ENCODE measurements at regions not wholly inside any gene's neighbourhood (a gene's known extent, or its start where the extent isn't known, plus 50 kb on each side); places are given as distances from the start of the nearest gene placed in this dataset.
"Not testable (repeated sequence)": the region's sequence is repeated elsewhere in the genome, so short reads cannot be mapped to it uniquely, and the experiment has no call there.

- in situ Hi-C loops (cut with HindIII; ENCODE audit: low sequenced_read_pairs), result no loop called here
- no peak for TF ChIP-seq CTCF (IDR thresholded peaks at IDR 0.05; ENCODE audit: low read depth, low read length)
- H3K4me3 ChIP-seq (ENCODE audit: low read depth, low read length), result no peak overlapping the region
- no peak for DNase-seq (ENCODE audit: low read depth, low spot score)
Measured at GRCh38 chr5:120942596-120943350, 478.7 kb downstream of the PRR16 start.

DNA sequence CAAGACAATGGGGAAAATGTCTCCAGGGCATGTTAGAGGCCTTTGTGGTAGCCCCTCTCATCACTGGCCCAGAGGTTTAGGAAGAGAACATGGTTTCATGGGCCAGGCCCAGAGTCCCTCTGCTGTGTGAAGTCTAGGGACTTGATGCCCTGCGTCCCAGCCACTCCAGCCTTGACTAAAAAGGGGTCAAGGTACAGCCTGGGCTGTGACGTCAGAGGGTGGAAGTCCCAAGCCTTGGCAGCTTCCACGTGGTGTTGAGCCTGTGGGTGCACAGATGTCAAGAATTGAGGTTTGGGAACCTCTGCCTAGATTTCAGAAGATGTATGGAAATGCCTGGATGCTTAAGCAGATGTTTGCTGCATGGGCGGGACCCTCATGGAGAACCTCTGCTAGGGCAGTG, 485.5 kb downstream of the PRR16 start:
- DNase-seq (ENCODE audit: low read depth, low spot score); H3K4me3 ChIP-seq (ENCODE audit: low read depth, low read length); in situ Hi-C loops (cut with HindIII; ENCODE audit: low sequenced_read_pairs): not testable (repeated sequence)

DNA sequence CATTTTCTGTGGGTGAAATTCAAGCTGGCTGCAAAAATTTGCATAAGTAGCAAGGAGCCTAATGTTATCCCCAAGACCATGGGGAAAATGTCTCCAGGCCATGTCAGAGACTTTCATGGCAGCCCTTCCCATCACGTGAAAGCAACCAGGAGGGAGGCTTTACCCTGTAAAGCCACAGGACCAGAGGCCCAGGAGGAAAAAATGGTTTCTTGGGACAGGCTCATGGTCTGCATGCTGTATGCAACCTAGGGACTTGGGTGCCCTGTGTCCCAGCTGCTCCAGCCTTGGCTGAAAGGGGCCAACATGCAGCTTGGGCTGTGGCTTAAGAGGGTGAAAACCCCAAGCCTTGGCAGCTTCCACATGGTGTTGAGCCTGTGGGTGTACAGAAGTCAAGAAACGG, 489.3 kb downstream of the PRR16 start:
- H3K4me3 ChIP-seq (ENCODE audit: low read depth, low read length); DNase-seq (ENCODE audit: low read depth, low spot score); in situ Hi-C loops (cut with HindIII; ENCODE audit: low sequenced_read_pairs): not testable (repeated sequence)

- in situ Hi-C loops (cut with HindIII; ENCODE audit: low sequenced_read_pairs), result no loop called here
- DNase-seq (ENCODE audit: low read depth, low spot score), result no peak
- no peak for TF ChIP-seq CTCF (IDR thresholded peaks at IDR 0.05; ENCODE audit: low read depth, low read length)
- no peak overlapping the region for H3K4me3 ChIP-seq (ENCODE audit: low read depth, low read length)
Measured at GRCh38 chr5:120954255-120954654, 490.2 kb downstream of the PRR16 start.

- no peak overlapping the region for H3K4me3 ChIP-seq (ENCODE audit: low read depth, low read length)
- DNase-seq (ENCODE audit: low read depth, low spot score), result no peak
- in situ Hi-C loops (cut with HindIII; ENCODE audit: low sequenced_read_pairs), result no loop called here
- no peak for TF ChIP-seq CTCF (IDR thresholded peaks at IDR 0.05; ENCODE audit: low read depth, low read length)
Measured at GRCh38 chr5:120955795-120956194, 491.7 kb downstream of the PRR16 start.

GRCh38 chr5:120958877-120959485, 494.9 kb downstream of the PRR16 start:
- H3K4me3 ChIP-seq (ENCODE audit: low read depth, low read length), result no peak overlapping the region
- in situ Hi-C loops (cut with HindIII; ENCODE audit: low sequenced_read_pairs), result no loop called here
- no peak for TF ChIP-seq CTCF (IDR thresholded peaks at IDR 0.05; ENCODE audit: low read depth, low read length)
- DNase-seq (ENCODE audit: low read depth, low spot score), result no peak

GRCh38 chr5:120960510-120960909, 496.4 kb downstream of the PRR16 start:
- no peak for DNase-seq (ENCODE audit: low read depth, low spot score)
- in situ Hi-C loops (cut with HindIII; ENCODE audit: low sequenced_read_pairs), result no loop called here
- TF ChIP-seq CTCF (IDR thresholded peaks at IDR 0.05; ENCODE audit: low read depth, low read length), result no peak

More at GRCh38 chr5:120960510-120960909, 496.4 kb downstream of the PRR16 start:
- H3K4me3 ChIP-seq (ENCODE audit: low read depth, low read length), result no peak overlapping the region

All from astrocyte of the spinal cord (primary cell).